C4-2B (cell line): ENCODE measurements at regions not wholly inside any gene's neighbourhood (a gene's known extent, or its start where the extent isn't known, plus 50 kb on each side); places are given as distances from the start of the nearest gene placed in this dataset.
"Not testable (repeated sequence)": the region's sequence is repeated elsewhere in the genome, so short reads cannot be mapped to it uniquely, and the experiment has no call there.

Source experiments
- H3K27ac ChIP-seq: fragments of 450-650 bp; 2 replicates; pipeline ENCODE4 v1.5.1; 2017
- ZFX ChIP-seq: fragments of 450-650 bp; IDR thresholded peaks from 2 replicates; pipeline ENCODE4 v1.6.1; 2017
- TF ChIP-seq, protein P1 (sequence below): fragments of 450-650 bp; conservative IDR thresholded peaks from 2 replicates; pipeline ENCODE4 v1.5.1; 2017; ENCODE audit warnings: mild to moderate bottlenecking

DNA sequence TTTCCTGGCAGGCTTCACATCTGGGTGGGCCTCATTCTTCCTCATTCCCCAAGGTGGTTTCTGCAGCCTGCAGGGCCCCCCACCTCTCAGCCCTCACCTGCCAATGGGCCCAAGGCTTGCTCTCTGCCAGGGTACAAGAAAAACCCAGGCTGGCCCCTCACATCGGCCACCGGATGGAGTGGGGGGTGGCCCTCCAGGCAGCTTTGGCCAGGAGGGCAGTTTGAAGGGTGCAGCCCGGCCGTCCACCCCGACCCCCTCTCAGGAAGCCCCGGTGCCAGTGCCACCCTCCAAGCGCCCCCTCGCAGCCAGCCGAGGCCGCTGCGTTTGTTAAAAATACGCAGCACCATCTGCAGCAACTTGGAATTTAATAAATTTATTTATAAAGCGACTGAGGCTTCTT lies 196.7 kb downstream of the CTTN start:
- TF ChIP-seq ZFX, result no peak
- TF ChIP-seq, protein P1, sequence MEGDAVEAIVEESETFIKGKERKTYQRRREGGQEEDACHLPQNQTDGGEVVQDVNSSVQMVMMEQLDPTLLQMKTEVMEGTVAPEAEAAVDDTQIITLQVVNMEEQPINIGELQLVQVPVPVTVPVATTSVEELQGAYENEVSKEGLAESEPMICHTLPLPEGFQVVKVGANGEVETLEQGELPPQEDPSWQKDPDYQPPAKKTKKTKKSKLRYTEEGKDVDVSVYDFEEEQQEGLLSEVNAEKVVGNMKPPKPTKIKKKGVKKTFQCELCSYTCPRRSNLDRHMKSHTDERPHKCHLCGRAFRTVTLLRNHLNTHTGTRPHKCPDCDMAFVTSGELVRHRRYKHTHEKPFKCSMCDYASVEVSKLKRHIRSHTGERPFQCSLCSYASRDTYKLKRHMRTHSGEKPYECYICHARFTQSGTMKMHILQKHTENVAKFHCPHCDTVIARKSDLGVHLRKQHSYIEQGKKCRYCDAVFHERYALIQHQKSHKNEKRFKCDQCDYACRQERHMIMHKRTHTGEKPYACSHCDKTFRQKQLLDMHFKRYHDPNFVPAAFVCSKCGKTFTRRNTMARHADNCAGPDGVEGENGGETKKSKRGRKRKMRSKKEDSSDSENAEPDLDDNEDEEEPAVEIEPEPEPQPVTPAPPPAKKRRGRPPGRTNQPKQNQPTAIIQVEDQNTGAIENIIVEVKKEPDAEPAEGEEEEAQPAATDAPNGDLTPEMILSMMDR, result no peak

DNA sequence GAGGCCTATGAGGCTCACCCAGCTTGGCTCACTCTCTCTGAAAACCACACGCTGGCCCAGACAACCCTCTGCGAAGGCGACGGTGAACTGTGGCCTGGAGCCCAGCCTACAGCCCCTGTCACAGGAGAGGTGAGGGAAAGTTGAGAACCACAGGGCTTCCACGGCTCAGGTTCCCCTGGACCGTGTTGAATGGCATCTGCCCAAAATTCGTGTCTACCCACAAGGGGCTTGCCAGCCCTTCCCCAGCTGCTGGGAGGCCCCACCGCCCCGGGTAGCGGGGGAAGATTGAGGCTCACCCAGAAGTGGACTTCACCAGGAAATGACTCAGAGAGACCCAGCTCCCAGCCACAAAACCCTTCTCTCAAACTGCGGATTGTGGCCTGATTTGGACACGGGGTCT lies 197.1 kb downstream of the CTTN start:
- no peak overlapping the region for H3K27ac ChIP-seq
- TF ChIP-seq, protein P1, result no peak

More for the DNA sequence above, 196.7 kb downstream of the CTTN start:
- H3K27ac ChIP-seq, result no peak overlapping the region

DNA sequence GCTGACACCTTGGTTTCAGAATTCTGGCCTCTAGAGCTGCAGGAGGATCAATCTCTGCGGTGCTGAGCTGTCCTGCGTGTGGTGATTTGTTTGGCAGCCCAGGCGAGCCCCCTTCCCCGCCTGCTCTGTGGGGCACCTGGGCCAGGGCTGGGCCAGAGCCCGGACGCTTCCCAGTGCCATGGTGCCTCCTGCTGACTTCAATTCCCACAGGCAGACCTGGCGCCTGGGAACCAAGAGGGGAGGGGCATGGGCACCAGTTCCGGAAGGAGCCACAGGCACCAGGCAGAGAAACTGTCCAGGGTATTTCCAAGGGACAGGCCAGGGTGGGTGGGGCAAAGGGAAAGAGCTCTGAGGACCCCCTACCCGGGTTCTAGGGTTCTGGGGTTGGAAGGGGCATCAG lies 197.8 kb downstream of the CTTN start:
- no peak overlapping the region for H3K27ac ChIP-seq
- no peak for TF ChIP-seq ZFX
- TF ChIP-seq, protein P1, result no peak

DNA sequence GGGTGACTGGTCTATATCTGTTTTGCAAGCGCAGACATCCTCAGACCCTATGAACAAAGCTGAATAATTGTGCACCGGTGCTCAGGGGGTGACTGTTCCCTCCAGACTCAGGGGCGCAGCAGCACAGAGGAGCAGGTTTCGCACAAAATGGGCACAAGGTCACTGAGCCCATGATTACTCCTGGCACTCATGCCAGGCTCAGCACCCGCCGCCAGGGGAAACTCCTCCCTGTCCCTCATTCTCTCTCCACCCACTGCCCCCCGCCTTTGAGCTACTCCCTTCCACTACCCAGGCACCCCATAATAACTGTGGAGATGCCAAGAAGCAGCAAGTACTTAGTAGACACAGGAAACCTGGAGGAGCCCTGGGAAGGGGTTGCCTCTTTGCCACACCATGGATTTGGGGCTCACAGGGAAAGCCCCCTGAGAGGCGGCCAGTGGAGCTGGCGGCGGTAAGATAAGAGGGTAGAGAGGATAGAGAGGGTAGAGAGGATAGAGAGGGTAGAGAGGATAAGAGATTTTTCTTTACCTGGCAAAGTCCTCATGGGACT lies 198.8 kb downstream of the CTTN start:
- no peak for TF ChIP-seq ZFX
- TF ChIP-seq, protein P1, result no peak
- no peak overlapping the region for H3K27ac ChIP-seq

DNA sequence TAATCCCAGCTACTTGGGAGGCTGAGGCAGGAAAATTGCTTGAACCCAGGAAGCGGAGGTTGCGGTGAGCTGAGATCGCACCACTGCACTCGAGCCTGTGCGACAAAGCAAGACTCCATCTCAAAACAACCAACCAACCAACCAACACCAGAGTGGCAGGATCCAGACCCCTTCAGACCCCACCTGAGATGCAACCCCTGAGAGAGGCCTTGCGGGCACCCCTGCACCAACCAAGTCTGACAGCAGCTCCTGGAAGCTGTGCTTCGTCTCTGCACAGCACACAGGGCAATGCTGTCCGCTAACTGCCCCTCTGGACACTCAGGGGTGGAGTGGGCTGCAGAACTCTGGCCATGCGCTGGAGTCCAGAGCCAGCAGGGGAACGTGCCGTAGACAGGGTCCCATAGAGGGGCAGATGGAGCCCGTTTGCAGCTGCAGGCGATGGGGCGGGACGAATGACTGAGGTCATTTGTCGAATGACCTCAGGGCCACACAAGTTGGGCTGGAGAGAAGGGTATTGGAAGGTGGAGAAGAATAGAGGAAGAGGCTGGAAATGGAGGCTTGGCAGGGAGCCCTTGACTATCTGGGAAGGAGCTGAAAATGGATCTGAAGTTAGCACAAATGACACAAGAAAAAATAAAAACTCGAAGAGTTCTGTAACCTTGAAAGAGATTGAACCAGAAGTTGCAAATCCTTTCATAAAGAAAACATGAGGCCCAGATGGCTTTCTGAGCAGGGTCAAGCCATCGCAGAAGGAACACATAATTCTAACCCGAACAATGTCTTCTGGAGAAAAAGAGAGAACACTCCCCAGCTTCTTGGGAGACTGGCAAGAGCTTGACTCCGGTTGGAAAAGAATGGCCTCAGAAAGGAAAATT lies 199.7 kb downstream of the CTTN start:
- no peak for TF ChIP-seq ZFX
- TF ChIP-seq, protein P1, result no peak
- H3K27ac ChIP-seq, result no peak overlapping the region

DNA sequence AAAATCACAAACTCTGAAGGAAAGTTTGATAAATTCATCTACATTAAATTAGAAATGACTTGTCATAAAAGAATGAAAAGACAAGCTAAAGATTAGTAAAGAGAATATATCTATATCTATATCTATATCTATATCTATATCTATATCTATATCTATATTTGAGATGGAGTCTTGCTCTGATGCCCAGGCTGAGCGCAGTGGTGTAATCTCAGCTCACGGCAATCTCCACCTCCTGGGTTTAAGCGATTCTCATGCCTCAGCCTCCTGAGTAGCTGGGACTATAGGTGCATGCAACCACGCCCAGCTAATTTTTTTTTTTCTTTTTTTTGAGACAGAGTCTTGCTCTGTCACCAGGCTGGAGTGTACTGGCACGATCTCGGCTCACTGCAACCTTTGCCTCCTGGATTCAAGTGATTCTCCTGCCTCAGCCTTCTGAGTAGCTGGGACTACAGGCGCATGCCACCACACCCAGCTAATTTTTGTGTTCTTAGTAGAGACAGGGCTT lies 202.6 kb downstream of the CTTN start:
- not testable (repeated sequence) for H3K27ac ChIP-seq

DNA sequence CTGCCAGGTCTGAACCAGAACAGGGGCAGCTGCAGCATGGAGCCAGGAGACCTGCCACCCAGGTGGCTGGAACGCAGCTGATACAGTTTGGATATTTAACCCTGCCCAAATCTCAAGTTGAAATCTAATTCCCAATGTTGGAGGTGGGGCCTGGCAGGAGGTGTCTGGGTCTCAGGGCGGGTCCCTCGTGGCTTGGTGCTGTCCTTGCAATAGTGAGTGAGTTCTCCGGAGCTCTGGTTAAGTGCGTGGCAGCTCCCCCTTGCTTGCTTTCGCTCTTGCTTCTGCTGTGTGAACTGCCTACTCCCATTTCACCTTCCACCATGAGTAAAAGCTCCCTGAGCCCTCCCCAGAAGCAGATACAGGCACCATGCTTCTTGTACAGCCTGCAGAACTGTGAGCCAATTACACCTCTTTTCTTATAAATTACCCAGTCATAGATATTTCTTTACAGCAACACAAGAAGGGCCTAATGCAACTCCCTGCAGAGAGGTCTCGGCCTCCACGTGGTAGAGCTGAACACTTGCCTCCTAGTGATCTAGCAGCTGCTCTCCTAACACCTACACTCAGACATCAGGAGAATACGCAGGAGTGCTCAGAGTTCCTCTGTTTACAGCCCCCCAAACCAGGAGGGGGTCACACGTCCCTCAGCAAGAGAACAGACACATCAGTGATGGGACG lies 203.7 kb downstream of the CTTN start:
- TF ChIP-seq, protein P1, result no peak
- TF ChIP-seq ZFX, result no peak
- H3K27ac ChIP-seq, result no peak overlapping the region
